GM12864 (cell line): ENCODE measurements at regions not wholly inside any gene's neighbourhood (a gene's known extent, or its start where the extent isn't known, plus 50 kb on each side); places are given as distances from the start of the nearest gene placed in this dataset.
A peak's percentile ranks its signal among the peaks of the same experiment; 100 is the strongest.

Source experiments
- DNase-seq: peaks from one replicate; pipeline ENCODE4 v3.0.0-alpha.2; 2011; ENCODE audit warnings: low read depth
- H3K4me3 ChIP-seq: 2 replicates; pipeline ENCODE4 v1.5.1; 2011; ENCODE audit warnings: mild to moderate bottlenecking, low read depth, low read length, control low read depth
- TF ChIP-seq, protein P1 (sequence below): IDR thresholded peaks from 2 replicates; pipeline ENCODE4 v1.5.1; 2011; ENCODE audit warnings: low read depth, mild to moderate bottlenecking, moderate library complexity, low read length, control low read depth, inconsistent platforms; ENCODE audit errors: missing control alignments

DNA sequence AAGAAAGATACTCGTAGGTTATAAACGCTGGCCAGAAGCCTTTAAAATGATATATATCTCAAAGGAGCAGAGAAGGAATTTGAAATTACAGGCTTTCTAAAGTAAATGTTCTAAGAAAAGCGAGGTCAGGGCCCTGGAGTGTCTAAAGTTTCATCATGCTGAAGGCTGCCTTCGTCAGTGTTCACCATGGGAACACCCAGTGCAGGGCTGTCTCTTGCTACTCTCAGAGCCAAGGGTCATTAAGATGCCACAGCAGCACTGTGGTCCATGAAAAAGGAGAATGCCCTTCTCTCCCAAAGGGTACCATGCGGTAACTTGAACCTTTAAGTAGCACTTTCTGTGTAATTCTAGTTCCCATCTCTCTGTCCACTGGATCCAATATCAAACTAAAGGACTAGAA, 174.5 kb upstream of the NWD2 start:
- no peak overlapping the region for H3K4me3 ChIP-seq
- TF ChIP-seq, protein P1, sequence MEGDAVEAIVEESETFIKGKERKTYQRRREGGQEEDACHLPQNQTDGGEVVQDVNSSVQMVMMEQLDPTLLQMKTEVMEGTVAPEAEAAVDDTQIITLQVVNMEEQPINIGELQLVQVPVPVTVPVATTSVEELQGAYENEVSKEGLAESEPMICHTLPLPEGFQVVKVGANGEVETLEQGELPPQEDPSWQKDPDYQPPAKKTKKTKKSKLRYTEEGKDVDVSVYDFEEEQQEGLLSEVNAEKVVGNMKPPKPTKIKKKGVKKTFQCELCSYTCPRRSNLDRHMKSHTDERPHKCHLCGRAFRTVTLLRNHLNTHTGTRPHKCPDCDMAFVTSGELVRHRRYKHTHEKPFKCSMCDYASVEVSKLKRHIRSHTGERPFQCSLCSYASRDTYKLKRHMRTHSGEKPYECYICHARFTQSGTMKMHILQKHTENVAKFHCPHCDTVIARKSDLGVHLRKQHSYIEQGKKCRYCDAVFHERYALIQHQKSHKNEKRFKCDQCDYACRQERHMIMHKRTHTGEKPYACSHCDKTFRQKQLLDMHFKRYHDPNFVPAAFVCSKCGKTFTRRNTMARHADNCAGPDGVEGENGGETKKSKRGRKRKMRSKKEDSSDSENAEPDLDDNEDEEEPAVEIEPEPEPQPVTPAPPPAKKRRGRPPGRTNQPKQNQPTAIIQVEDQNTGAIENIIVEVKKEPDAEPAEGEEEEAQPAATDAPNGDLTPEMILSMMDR = no peak
- DNase-seq = no peak

DNA sequence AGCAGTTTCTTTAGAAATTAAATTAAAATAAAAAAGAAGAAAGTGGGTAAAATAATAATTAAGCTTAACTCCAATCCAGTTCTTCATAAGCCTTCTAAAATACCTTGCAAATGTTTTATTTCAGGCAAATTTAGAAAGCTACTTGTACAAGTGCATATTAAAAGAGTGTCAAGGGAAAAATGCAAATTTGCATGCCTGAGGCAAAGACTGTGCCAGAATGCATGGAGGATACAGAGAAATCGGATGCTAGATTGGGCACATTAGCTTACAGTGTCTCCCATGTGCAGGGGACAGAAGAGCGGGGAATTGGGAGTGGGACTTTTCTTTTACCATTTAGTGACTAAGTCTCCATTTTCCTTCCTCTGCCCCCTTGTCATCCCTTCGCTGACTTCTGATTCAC, 173.0 kb upstream of the NWD2 start:
- DNase-seq = no peak
- H3K4me3 ChIP-seq = no peak overlapping the region
- TF ChIP-seq, protein P1 = no peak

DNA sequence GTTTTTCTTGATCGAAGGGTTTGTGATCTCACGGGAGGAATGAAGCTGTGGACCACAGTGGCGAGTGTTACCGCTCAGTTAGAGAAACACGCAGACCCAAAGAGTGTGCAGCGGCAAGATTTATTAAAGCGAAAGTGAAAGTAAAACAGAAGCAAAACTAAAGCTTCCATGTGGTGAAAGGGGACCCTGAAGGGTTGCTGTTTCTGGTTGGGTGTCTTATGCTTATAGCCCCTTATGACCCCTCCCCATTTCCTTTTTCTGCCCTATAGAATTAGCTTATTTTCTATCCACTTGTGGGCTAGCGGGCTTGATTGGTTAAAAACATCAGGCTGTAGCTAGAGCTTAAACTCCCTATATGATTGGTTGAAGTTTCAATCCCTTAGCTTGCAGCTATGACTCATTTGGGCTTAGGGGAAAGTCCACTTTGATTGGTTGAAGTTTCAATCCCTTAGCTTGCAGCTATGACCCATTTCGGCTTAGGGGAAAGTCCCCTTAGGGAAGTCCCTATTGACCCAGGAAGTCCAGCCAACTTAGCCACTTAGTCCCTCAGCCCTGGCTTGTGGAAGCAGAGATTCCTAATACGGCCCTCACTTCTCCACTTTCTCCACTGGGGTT, 171.2 kb upstream of the NWD2 start:
- H3K4me3 ChIP-seq = no peak overlapping the region
- TF ChIP-seq, protein P1 = no peak
- DNase-seq = peak; percentile 15

DNA sequence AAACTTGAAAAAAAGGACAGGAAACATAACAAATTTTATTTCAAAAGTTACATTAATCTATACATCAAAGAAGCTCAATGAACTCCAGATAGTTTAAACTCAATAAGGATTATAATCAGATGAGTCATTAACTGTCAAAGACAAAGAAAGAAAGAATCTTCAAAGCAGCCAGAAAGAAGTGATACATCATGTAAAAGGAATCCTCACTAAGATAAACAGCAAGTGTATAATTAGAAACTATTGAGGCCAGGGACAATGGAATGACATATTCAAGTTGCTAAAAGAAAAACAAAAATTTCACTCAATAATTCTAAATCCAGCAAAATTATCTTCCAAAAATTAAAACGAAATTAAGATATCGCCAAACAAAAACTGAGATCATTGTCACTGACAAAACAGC, 161.6 kb upstream of the NWD2 start:
- DNase-seq = no peak
- TF ChIP-seq, protein P1 = no peak
- H3K4me3 ChIP-seq = no peak overlapping the region

DNA sequence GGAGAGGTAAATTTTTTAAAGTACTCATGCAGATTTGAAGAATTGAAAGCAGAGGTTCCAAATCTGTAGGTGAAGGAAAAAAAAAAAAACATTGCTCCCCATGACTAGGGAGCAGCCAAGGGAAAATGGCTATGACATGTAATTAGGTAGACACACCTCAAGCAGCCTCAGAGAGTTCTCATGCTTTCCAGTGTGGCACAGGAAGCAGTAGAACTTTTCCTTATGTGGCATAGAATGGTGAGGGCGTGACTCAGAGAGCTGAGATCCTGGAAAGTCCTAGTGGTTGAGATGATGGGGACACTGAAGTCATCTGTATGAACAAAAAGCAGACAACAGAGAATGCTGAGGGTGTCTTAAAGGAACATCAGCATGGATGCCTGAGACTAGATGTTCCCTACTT, 148.6 kb upstream of the NWD2 start:
- TF ChIP-seq, protein P1 = no peak
- DNase-seq = no peak
- no peak overlapping the region for H3K4me3 ChIP-seq

DNA sequence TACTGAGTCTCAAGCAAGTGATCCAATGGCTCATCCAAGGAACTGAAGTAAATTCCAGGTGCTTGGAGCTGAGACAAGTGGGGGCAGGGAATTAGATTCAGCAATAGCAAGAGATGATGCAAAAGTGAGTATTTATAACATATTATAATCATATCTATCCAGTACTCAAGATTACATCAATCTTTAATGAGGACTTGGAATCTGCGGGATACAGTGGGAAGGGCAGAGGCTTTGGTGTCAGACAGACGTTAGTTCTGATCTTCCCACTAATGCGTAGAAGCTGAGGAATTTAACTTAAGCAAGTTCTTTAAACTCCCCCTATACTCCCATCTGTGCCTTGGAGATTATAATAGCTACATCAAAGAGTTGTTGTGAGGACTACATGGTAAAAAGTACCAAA, 143.4 kb upstream of the NWD2 start:
- TF ChIP-seq, protein P1 = no peak
- no peak overlapping the region for H3K4me3 ChIP-seq
- no peak for DNase-seq

DNA sequence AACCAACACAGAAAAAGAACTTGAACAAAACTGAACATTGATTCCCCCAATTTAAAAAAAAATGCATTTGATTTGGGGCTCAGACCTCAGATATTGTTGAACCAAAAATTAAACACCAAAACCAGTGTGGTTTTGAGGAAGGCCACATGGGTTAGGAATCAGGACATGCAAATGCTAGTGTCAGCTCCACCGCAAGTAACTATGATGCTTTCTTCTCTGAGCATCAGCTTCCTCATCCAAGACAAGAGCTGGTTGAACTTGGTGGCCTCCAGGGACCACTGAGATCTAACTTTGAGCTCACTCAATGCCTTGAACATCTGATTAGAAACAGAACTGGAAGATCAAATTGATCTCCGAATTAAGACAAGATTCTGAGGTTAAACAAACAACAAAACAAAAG, 142.9 kb upstream of the NWD2 start:
- TF ChIP-seq, protein P1 = no peak
- no peak overlapping the region for H3K4me3 ChIP-seq
- no peak for DNase-seq
